ENCODE measurements at regions not wholly inside any gene's neighbourhood (a gene's known extent, or its start where the extent isn't known, plus 50 kb on each side); places are given as distances from the start of the nearest gene placed in this dataset.

DNA sequence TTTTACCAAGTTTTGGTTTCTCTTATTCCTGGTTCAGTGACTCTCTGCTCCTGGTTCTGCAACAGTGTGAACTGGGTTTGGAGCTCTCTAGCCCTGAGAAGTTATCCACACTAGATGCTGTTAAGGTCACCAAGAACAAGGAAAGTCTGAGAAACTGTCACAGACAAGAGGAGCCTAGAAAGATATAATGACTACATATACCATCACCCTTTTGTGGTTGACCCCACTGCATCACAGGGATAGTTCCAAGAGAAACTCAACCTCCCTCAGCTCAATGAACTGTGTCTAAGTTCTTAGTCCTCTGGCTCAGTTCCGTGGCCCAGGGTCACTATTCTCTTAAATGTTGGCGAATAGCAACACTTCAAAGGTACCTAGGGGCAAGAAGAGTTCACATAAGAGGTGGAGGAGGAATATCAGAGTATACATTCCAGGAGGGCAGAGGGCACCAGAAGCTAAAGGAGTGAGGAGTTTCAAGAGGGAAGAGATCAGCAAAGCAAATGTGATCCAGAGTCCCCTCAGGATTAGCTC, 171.5 kb downstream of the BUB3 start:
- H2BK15ac ChIP-seq (ENCODE audit: low read depth, poor library complexity, severe bottlenecking), result no peak overlapping the region
- no peak overlapping the region for H3K9ac ChIP-seq (ENCODE audit: low read length)
- no peak overlapping the region for H3K27ac ChIP-seq (ENCODE audit: low read length, poor library complexity, severe bottlenecking)
- no peak overlapping the region for H2BK120ac ChIP-seq (ENCODE audit: low read depth, low read length)
- no peak overlapping the region for H3K23ac ChIP-seq (ENCODE audit: low read length in 2 of 2)
- no peak overlapping the region for H2BK5ac ChIP-seq (ENCODE audit: low read depth, low read length, poor library complexity, severe bottlenecking)
- no peaks in the 10 kb centered on the region for H3K4me1 ChIP-seq (ENCODE audit: control insufficient read depth, insufficient read depth, low read depth, low read length)
- no peak overlapping the region for H3K4me2 ChIP-seq (ENCODE audit: low read length, poor library complexity, severe bottlenecking)
- no peak for DNase-seq
- no peak overlapping the region for H3K18ac ChIP-seq (ENCODE audit: low read depth in 1 of 2, low read length in 2 of 2)
- no peak overlapping the region for H4K91ac ChIP-seq (ENCODE audit: low read length)
- WGBS, result 50% methylated on average over 2 of the region's 2 CpGs
- no peak overlapping the region for H4K8ac ChIP-seq (ENCODE audit: low read length)
- H3K9me3 ChIP-seq (ENCODE audit: control insufficient read depth, low read length), result peaks cover 5% of the 10 kb centered on the region
- no peaks in the 10 kb centered on the region for H3K79me1 ChIP-seq (replicated peaks; ENCODE audit: low read length, poor library complexity, severe bottlenecking)
- no peaks in the 10 kb centered on the region for H3K27me3 ChIP-seq (ENCODE audit: control insufficient read depth in 1 of 2, insufficient read depth in 1 of 2, low read length in 2 of 2)
- H2AFZ ChIP-seq (ENCODE audit: low read depth, low read length), result no peak overlapping the region
- no peak overlapping the region for H2AK5ac ChIP-seq (ENCODE audit: low read length, severe bottlenecking)
- no peak overlapping the region for H3K4me3 ChIP-seq (ENCODE audit: insufficient read depth in 1 of 2, low read depth in 1 of 2, low read length in 2 of 2)
- no peaks in the 10 kb centered on the region for H3K36me3 ChIP-seq (ENCODE audit: control insufficient read depth in 1 of 2, insufficient read depth in 2 of 2, low read depth in 1 of 2, low read length in 2 of 2)
- H2BK12ac ChIP-seq (ENCODE audit: low read length in 2 of 2), result no peak overlapping the region
- no peak overlapping the region for H3K4ac ChIP-seq (ENCODE audit: low read depth in 1 of 2, low read length in 2 of 2)
- H3K14ac ChIP-seq (ENCODE audit: low read length in 2 of 2), result no peak overlapping the region

DNA sequence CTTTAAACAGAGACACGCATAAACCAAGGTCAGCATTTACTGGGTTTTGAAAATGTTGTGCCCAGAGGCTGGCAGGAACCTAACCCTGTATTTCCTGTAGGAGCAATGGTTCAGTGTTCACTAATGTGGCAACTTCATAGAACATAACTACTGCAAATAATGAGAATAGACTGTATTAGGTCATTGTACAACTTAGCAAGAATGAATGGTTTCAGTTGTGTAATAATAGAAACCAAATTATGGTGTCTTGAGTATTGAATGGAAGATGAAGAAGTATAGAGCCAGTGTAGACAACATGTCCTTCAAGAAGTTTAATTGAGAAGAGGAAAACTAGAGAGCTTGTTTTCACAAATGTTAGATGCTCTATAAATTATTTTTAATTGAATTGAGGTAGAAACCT, 172.5 kb downstream of the BUB3 start:
- no peak overlapping the region for H2AK5ac ChIP-seq (ENCODE audit: low read length, severe bottlenecking)
- DNase-seq, result no peak
- WGBS, result 80% methylated on average over 1 of the region's 1 CpG

DNA sequence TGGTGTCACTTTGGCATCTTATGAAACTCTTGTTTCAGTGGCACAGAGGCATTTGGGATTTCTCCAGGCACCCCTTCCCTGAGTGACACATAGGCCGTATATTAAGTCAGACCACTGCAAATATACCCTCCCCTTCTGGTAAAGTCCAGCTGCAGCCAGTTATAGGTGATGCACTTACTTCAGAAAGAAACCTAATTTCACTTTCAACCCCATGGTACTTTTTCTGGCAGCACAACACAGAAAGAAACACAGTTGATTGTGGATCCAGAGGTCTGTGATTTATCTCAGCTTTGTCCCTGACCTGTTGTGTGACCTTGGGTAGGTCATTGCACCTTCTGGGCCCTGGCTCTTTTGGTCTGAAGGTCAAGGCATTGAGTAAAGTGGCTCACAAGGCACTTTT, 173.2 kb downstream of the BUB3 start:
- Histone ChIP-seq H4K8ac (ENCODE audit: low read length) (no peak overlapping the region), H2BK12ac (ENCODE audit: low read length in 2 of 2) (no peak overlapping the region), H3K18ac (ENCODE audit: low read depth in 1 of 2, low read length in 2 of 2) (no peak overlapping the region), H2AK5ac (ENCODE audit: low read length, severe bottlenecking) (no peak overlapping the region), H3K4ac (ENCODE audit: low read depth in 1 of 2, low read length in 2 of 2) (no peak overlapping the region), H3K4me3 (ENCODE audit: insufficient read depth in 1 of 2, low read depth in 1 of 2, low read length in 2 of 2) (no peak overlapping the region), H2BK15ac (ENCODE audit: low read depth, poor library complexity, severe bottlenecking) (no peak overlapping the region), H3K9ac (ENCODE audit: low read length) (no peak overlapping the region), H2BK5ac (ENCODE audit: low read depth, low read length, poor library complexity, severe bottlenecking) (no peak overlapping the region), H2AFZ (ENCODE audit: low read depth, low read length) (no peak overlapping the region), H3K4me2 (ENCODE audit: low read length, poor library complexity, severe bottlenecking) (no peak overlapping the region), H3K9me3 (ENCODE audit: control insufficient read depth, low read length) (peaks cover 5% of the 10 kb centered on the region), H3K4me1 (ENCODE audit: control insufficient read depth, insufficient read depth, low read depth, low read length) (no peaks in the 10 kb centered on the region), H3K14ac (ENCODE audit: low read length in 2 of 2) (no peak overlapping the region), H2BK120ac (ENCODE audit: low read depth, low read length) (no peak overlapping the region), H3K79me1 (replicated peaks; ENCODE audit: low read length, poor library complexity, severe bottlenecking) (no peaks in the 10 kb centered on the region), H3K23ac (ENCODE audit: low read length in 2 of 2) (no peak overlapping the region), H4K91ac (ENCODE audit: low read length) (no peak overlapping the region), H3K36me3 (ENCODE audit: control insufficient read depth in 1 of 2, insufficient read depth in 2 of 2, low read depth in 1 of 2, low read length in 2 of 2) (no peaks in the 10 kb centered on the region), H3K27me3 (ENCODE audit: control insufficient read depth in 1 of 2, insufficient read depth in 1 of 2, low read length in 2 of 2) (no peaks in the 10 kb centered on the region), H3K27ac (ENCODE audit: low read length, poor library complexity, severe bottlenecking) (no peak overlapping the region)
- DNase-seq, result no peak
- 41% methylated on average over 1 of the region's 1 CpG for WGBS

More for the DNA sequence above, 172.5 kb downstream of the BUB3 start:
- no peak overlapping the region for H4K91ac ChIP-seq (ENCODE audit: low read length)
- H3K18ac ChIP-seq (ENCODE audit: low read depth in 1 of 2, low read length in 2 of 2), result no peak overlapping the region
- H3K4me3 ChIP-seq (ENCODE audit: insufficient read depth in 1 of 2, low read depth in 1 of 2, low read length in 2 of 2), result no peak overlapping the region
- no peak overlapping the region for H2BK5ac ChIP-seq (ENCODE audit: low read depth, low read length, poor library complexity, severe bottlenecking)
- H3K23ac ChIP-seq (ENCODE audit: low read length in 2 of 2), result no peak overlapping the region
- H2BK12ac ChIP-seq (ENCODE audit: low read length in 2 of 2), result no peak overlapping the region
- no peaks in the 10 kb centered on the region for H3K79me1 ChIP-seq (replicated peaks; ENCODE audit: low read length, poor library complexity, severe bottlenecking)
- H3K9me3 ChIP-seq (ENCODE audit: control insufficient read depth, low read length), result peaks cover 5% of the 10 kb centered on the region
- H4K8ac ChIP-seq (ENCODE audit: low read length), result no peak overlapping the region
- no peak overlapping the region for H2BK120ac ChIP-seq (ENCODE audit: low read depth, low read length)
- H3K4me1 ChIP-seq (ENCODE audit: control insufficient read depth, insufficient read depth, low read depth, low read length), result no peaks in the 10 kb centered on the region
- no peaks in the 10 kb centered on the region for H3K27me3 ChIP-seq (ENCODE audit: control insufficient read depth in 1 of 2, insufficient read depth in 1 of 2, low read length in 2 of 2)
- no peak overlapping the region for H2AFZ ChIP-seq (ENCODE audit: low read depth, low read length)
- no peak overlapping the region for H3K4me2 ChIP-seq (ENCODE audit: low read length, poor library complexity, severe bottlenecking)
- no peaks in the 10 kb centered on the region for H3K36me3 ChIP-seq (ENCODE audit: control insufficient read depth in 1 of 2, insufficient read depth in 2 of 2, low read depth in 1 of 2, low read length in 2 of 2)
- H3K14ac ChIP-seq (ENCODE audit: low read length in 2 of 2), result no peak overlapping the region
- no peak overlapping the region for H3K4ac ChIP-seq (ENCODE audit: low read depth in 1 of 2, low read length in 2 of 2)
- no peak overlapping the region for H3K9ac ChIP-seq (ENCODE audit: low read length)
- no peak overlapping the region for H2BK15ac ChIP-seq (ENCODE audit: low read depth, poor library complexity, severe bottlenecking)
- H3K27ac ChIP-seq (ENCODE audit: low read length, poor library complexity, severe bottlenecking), result no peak overlapping the region

DNA sequence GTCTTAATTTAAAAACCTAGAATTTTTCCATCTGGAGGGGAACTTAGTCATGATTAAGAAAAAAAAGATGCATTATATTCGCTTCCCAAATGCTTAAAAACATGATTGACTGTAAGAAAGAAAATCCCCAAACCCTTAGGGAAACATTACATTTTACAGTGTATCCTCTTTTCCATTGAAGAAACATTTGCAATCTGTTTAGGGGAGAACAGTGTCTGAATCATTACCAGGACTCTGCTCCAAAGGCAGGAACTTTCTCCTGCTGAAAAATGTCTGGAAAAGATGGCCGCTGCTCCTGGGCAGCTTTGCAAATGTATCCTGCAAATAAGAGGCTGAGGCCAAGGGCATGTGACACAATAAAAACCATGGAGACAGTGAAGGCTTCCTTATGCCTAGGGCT, 173.7 kb downstream of the BUB3 start:
- no peak overlapping the region for H3K27ac ChIP-seq (ENCODE audit: low read length, poor library complexity, severe bottlenecking)
- no peak overlapping the region for H2AK5ac ChIP-seq (ENCODE audit: low read length, severe bottlenecking)
- no peaks in the 10 kb centered on the region for H3K4me1 ChIP-seq (ENCODE audit: control insufficient read depth, insufficient read depth, low read depth, low read length)
- H2BK12ac ChIP-seq (ENCODE audit: low read length in 2 of 2), result no peak overlapping the region
- H4K91ac ChIP-seq (ENCODE audit: low read length), result no peak overlapping the region
- H2BK15ac ChIP-seq (ENCODE audit: low read depth, poor library complexity, severe bottlenecking), result no peak overlapping the region
- no peak overlapping the region for H3K4ac ChIP-seq (ENCODE audit: low read depth in 1 of 2, low read length in 2 of 2)
- no peak overlapping the region for H3K23ac ChIP-seq (ENCODE audit: low read length in 2 of 2)
- H3K14ac ChIP-seq (ENCODE audit: low read length in 2 of 2), result no peak overlapping the region
- no peak overlapping the region for H3K4me3 ChIP-seq (ENCODE audit: insufficient read depth in 1 of 2, low read depth in 1 of 2, low read length in 2 of 2)
- peaks cover 5% of the 10 kb centered on the region for H3K9me3 ChIP-seq (ENCODE audit: control insufficient read depth, low read length)
- no peak overlapping the region for H3K9ac ChIP-seq (ENCODE audit: low read length)
- H2AFZ ChIP-seq (ENCODE audit: low read depth, low read length), result no peak overlapping the region
- no peak overlapping the region for H3K4me2 ChIP-seq (ENCODE audit: low read length, poor library complexity, severe bottlenecking)
- 92% methylated on average over 1 of the region's 2 CpGs for WGBS
- H4K8ac ChIP-seq (ENCODE audit: low read length), result no peak overlapping the region
- no peaks in the 10 kb centered on the region for H3K36me3 ChIP-seq (ENCODE audit: control insufficient read depth in 1 of 2, insufficient read depth in 2 of 2, low read depth in 1 of 2, low read length in 2 of 2)
- H3K27me3 ChIP-seq (ENCODE audit: control insufficient read depth in 1 of 2, insufficient read depth in 1 of 2, low read length in 2 of 2), result no peaks in the 10 kb centered on the region
- H2BK5ac ChIP-seq (ENCODE audit: low read depth, low read length, poor library complexity, severe bottlenecking), result no peak overlapping the region
- no peak for DNase-seq
- H3K79me1 ChIP-seq (replicated peaks; ENCODE audit: low read length, poor library complexity, severe bottlenecking), result no peaks in the 10 kb centered on the region
- H2BK120ac ChIP-seq (ENCODE audit: low read depth, low read length), result no peak overlapping the region
- no peak overlapping the region for H3K18ac ChIP-seq (ENCODE audit: low read depth in 1 of 2, low read length in 2 of 2)

Data from mesenchymal stem cell (in vitro differentiated cells and primary cell).